ENCODE measurements at regions not wholly inside any gene's neighbourhood (a gene's known extent, or its start where the extent isn't known, plus 50 kb on each side); places are given as distances from the start of the nearest gene placed in this dataset.

DNA sequence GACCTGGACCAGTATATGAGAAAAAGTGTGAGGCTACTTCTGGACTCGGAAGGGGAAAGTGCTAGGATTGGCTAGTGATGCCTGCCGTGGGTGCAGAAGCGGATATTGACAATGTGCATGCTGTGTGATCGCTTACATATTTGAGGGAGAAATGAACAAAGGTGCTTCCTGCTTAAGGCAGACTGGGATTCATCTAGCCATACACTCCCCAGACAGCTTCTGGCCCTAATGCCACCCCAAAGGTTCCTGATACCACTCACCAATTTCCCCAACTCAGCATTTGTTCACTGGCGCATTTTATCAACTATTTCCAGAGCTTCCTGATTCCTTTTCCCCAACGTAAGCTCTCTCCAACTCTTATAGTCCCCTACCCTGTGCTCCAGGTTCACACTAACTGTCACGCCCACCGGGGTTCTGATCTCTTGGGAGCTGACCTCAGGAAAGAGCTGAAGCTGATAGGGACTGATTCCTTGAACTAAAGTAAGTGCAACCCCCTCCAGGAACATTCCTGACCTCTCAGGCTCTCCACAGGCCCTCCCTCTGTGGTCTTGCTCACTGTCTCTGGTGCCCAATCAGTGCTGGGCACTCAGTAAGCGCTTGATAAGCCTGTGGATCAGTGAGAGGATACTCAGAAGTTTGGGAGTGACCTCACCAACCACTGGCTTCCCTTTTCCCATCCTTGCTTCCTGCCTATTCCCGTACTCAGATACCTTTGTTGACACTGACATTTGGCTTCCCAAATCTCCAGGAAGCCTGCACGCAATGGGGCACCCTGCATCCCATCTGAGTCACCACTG, 73.3 kb downstream of the MRPL14 start:
- H3K27me3 Mint-ChIP-seq: peaks cover 3% of the 10 kb centered on the region
- intact Hi-C loops (cut with micrococcal nuclease): no loop called here
- H3K9me3 Mint-ChIP-seq: no peaks in the 10 kb centered on the region
- H3K27ac Mint-ChIP-seq: peak overlapping the region; percentile 61
- H3K4me3 Mint-ChIP-seq: no peak overlapping the region
- peaks cover 74% of the 10 kb centered on the region for H3K4me1 Mint-ChIP-seq (ENCODE audit: low read depth)
- H3K36me3 Mint-ChIP-seq (ENCODE audit: low read depth): no peaks in the 10 kb centered on the region

DNA sequence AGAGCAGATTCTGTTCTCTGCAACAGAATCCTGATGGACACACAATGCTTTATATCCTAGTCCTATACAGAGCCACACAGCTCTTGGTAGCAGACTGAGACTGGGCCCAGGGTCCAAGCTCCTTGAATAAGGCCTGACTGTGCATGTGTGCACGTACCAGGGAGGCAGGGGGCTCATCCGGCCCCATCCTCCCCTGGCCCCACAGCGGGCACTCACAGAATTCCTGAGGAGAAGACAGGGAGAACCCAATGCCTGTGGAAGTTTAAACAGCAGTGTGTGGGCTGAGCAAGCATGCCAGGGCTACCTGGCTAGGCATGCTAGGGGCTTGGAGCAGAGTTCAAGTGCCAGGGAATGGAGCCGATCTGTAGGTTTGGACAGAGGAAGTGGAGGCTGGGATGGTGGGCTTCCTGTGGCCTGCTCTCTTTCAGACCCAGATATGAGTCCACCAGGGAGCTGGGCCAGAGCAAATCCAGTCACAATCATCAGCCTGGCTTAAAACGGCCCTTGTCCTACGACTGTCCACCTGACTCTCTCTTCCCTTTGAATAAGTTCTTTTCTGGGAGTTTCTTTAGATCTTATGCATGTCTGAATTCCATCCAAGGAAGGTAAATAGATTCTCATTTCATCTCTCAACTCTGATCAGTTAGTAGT, 74.0 kb downstream of the MRPL14 start:
- intact Hi-C loops (cut with micrococcal nuclease): no loop called here
- Mint-ChIP-seq H3K4me3 (no peak overlapping the region), H3K27me3 (peaks cover 3% of the 10 kb centered on the region), H3K27ac (peak overlapping the region; percentile 61), H3K36me3 (ENCODE audit: low read depth) (no peaks in the 10 kb centered on the region), H3K9me3 (no peaks in the 10 kb centered on the region), H3K4me1 (ENCODE audit: low read depth) (peaks cover 70% of the 10 kb centered on the region)

DNA sequence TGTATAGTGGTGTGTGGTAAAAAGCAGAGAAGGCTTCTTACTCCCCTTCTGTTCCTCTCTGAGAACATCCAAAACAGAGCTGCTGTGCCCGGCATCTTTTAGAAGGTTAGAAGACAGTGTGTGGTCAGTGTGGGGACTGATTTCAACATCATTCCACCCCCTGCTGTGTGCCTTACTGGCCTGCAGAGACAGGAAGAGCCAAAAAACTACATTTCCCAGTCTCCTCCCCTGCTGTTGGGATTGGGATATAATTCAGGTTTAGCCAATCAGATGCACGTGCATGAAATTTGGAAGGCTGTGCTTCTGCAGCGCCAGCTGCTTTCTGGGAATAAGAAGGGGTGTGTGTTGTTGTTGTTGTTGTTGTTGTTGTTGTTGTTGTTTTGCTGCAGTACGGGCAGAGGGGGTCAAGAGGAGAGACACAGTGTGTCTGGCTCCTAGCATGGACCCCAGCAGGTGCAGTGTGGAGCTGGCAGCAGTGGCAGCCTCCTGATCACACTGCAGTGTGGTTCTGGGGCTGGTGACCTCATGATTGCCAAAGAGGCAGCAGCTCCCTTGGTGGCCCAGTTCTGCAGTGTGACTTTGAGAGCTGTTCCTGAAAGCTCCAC, 74.7 kb downstream of the MRPL14 start:
- no peaks in the 10 kb centered on the region for H3K9me3 Mint-ChIP-seq
- H3K27ac Mint-ChIP-seq: no peak overlapping the region
- intact Hi-C loops (cut with micrococcal nuclease): no loop called here
- H3K36me3 Mint-ChIP-seq (ENCODE audit: low read depth): no peaks in the 10 kb centered on the region
- no peak overlapping the region for H3K4me3 Mint-ChIP-seq
- peaks cover 8% of the 10 kb centered on the region for H3K27me3 Mint-ChIP-seq
- H3K4me1 Mint-ChIP-seq (ENCODE audit: low read depth): peaks cover 64% of the 10 kb centered on the region

DNA sequence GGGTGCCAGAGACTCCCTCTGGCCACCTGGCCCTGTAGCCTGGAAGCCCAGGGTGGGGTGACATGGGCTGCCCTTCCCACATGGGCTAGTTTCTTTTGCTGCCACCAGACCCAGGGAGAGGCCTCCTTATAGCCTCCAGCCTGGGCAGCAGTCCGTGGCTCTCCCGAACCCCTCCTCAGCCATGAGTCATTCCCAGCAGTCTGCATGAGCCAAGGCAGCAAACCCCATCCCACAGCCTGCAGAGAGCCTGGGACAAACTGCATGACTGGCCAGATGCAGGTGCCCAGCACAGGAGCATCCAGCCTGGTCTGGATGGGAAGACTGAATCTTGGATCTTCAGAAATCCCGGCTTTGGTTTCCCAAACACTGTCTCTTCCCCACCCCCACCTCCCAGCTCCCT, 75.7 kb downstream of the MRPL14 start:
- intact Hi-C loops (cut with micrococcal nuclease): no loop called here
- Mint-ChIP-seq H3K9me3 (no peaks in the 10 kb centered on the region), H3K4me3 (no peak overlapping the region), H3K36me3 (ENCODE audit: low read depth) (no peaks in the 10 kb centered on the region), H3K27me3 (peaks cover 13% of the 10 kb centered on the region), H3K4me1 (ENCODE audit: low read depth) (peaks cover 62% of the 10 kb centered on the region), H3K27ac (peak overlapping the region; percentile 63)

DNA sequence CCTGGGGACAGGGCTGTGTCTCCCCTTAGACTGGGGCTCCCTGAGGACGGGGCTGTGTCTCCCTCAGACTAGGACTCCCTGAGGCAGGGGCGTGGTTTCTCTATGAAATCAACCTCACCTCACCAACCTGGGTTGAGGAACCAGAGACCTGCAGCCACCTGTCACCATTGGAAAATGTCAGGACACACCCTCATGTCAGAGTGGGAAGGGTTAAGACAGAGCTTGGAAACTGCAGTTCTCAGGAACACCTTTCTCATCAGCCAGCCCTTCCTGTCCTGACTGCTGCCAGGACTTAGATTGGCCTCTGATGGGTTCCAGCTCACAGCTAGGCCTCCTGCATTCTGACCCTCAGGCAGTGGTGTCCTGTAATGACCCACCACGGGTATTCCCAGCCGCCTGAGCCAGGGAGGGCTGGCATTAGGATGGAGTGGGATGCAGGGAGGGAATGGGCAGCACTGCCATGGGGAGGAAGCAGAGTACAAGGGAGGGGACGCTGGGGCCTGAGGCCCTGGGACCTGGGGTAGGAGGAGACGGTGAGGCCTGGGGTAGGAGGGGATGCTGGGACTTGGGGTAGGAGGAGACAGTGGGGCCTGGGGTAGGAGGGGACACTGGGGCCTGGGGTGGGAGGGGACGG, 76.3 kb downstream of the MRPL14 start:
- H3K27ac Mint-ChIP-seq: peak overlapping the region; percentile 63

DNA sequence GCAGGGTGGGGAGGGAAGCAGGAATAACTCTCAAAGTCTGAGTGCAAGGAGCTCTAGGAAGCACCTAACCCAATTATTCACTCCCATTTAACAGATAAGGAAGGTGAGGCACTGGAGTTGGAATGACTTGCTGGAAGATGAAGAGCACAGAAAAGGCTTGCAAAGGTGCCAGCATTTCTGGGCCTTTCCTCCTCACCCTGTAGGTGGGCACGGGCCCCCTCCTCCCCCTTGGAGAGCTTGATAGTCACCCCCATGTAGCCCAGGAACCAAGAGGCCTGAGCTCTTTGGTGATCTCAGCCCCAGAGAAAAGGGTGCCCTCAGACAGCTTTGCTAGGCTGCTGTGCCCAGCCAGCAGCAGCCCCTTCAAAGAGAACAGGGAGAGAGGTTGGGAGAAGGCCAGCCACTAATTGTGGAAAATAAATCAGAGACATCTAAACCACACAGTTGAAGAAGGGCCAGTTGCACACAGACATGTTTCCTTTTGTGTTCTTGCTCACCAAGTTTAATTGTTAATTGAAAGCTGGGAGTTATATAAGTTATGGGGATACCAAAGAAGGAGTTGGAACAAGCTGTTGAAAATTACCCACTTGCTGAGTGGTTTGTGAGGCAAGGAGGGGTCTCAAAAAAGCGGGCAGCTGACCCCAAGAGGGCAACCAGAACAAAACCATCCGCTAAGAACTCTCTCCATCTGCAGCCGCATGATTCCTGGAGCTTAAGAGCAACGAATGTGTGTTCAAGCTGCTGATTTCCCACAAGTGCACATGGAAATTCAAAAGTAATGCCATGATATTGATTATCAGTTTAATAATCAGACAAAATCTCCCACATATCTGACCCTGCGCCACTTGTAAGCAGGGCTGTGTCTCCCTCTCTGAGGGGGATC, 77.0 kb downstream of the MRPL14 start:
- intact Hi-C loops (cut with micrococcal nuclease): no loop called here
- Mint-ChIP-seq H3K27ac (no peak overlapping the region), H3K9me3 (no peaks in the 10 kb centered on the region), H3K27me3 (peaks cover 13% of the 10 kb centered on the region), H3K4me3 (no peak overlapping the region), H3K4me1 (ENCODE audit: low read depth) (peaks cover 62% of the 10 kb centered on the region), H3K36me3 (ENCODE audit: low read depth) (no peaks in the 10 kb centered on the region)

More for the DNA sequence above, 76.3 kb downstream of the MRPL14 start:
- H3K27me3 Mint-ChIP-seq: peaks cover 13% of the 10 kb centered on the region
- no peaks in the 10 kb centered on the region for H3K36me3 Mint-ChIP-seq (ENCODE audit: low read depth)
- H3K4me3 Mint-ChIP-seq: no peak overlapping the region
- peaks cover 62% of the 10 kb centered on the region for H3K4me1 Mint-ChIP-seq (ENCODE audit: low read depth)
- intact Hi-C loops (cut with micrococcal nuclease): no loop called here
- H3K9me3 Mint-ChIP-seq: no peaks in the 10 kb centered on the region

DNA sequence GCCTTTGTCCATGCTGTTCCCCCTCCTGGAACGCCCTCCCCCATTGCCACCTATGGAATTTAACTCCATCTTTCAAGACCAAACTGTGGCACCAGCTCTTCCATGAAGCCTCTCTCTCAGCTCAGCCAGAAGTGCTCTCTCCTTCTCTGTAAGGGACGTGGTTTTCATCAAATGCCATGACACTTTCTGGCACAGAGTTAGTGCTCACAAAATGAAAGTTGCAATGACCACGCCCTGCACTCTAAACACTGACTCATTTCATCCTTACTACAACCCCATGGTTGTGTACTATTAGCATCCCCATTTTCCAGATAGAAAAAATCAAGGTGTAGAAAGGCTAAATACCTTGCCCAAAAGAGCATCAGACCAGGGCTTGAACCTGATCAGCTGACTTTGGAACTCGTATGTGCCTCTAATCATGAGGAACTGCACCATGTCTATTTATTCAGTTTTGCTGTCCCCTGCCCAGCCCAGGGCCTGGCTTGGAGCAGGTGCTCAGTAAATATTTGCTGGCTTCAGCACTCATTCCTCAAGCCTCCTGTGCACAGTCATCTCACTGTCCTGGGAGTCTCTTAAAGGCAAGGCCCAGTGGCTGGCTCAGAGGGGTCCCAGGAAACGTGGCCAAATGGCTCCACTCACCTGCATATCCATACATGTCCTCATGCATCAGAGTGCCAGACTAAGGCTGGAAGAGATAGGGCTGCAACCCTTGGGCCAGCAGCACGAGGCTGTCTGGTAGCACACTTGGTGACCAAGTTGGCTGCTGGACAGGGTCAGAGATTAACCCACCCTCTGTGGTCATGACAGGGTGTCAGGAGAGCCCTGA, 77.9 kb downstream of the MRPL14 start:
- peaks cover 13% of the 10 kb centered on the region for H3K27me3 Mint-ChIP-seq
- H3K4me3 Mint-ChIP-seq: no peak overlapping the region
- H3K4me1 Mint-ChIP-seq (ENCODE audit: low read depth): peaks cover 55% of the 10 kb centered on the region
- intact Hi-C loops (cut with micrococcal nuclease): no loop called here
- H3K27ac Mint-ChIP-seq: peak overlapping the region; percentile 67
- H3K36me3 Mint-ChIP-seq (ENCODE audit: low read depth): no peaks in the 10 kb centered on the region
- no peaks in the 10 kb centered on the region for H3K9me3 Mint-ChIP-seq

DNA sequence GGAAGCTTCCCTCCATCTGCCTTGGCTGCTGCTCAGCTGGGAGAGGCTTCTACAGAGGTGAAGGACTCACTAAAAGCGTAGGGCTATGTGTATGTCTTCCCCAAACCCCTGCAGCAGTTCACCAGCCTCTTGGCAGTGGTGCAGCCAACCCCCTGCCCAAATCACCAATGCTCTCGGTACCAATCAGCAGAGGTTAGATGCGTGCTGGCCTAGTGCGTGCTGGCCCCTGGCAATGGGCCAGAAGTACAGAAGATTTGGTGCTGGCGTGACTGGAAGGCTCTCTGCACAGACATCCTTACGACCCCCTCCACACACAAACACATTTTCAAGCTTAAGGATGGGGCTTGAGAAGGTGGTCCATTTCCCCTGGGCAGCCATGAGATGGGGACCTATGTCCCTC, 79.0 kb downstream of the MRPL14 start:
- no peak overlapping the region for H3K4me3 Mint-ChIP-seq
- H3K36me3 Mint-ChIP-seq (ENCODE audit: low read depth): no peaks in the 10 kb centered on the region
- intact Hi-C loops (cut with micrococcal nuclease): no loop called here
- peaks cover 50% of the 10 kb centered on the region for H3K4me1 Mint-ChIP-seq (ENCODE audit: low read depth)
- no peaks in the 10 kb centered on the region for H3K9me3 Mint-ChIP-seq
- peaks cover 13% of the 10 kb centered on the region for H3K27me3 Mint-ChIP-seq
- no peak overlapping the region for H3K27ac Mint-ChIP-seq

DNA sequence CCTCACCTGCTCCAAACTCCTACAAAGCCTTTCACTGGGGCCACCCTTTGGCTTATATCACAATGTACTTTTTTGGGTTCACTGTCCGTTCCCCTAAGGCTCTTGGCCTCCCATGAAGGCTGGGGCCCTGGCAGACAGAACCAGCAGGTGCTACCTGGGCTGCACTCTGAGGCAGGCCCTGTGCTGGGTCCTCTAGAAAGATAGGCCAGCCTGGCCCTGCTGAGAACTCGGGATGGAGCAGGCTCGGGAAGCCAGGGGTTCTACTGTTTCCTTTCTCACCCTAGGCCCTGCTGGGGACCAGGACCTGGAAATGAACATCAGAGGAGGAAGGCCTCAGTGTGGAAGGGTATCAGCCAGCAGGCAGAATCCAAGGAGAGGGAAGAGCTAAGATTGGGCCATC, 79.5 kb downstream of the MRPL14 start:
- H3K27ac Mint-ChIP-seq: peak overlapping the region; percentile 26
- no peak overlapping the region for H3K4me3 Mint-ChIP-seq
- no peaks in the 10 kb centered on the region for H3K36me3 Mint-ChIP-seq (ENCODE audit: low read depth)
- H3K27me3 Mint-ChIP-seq: peaks cover 13% of the 10 kb centered on the region
- peaks cover 50% of the 10 kb centered on the region for H3K4me1 Mint-ChIP-seq (ENCODE audit: low read depth)
- intact Hi-C loops (cut with micrococcal nuclease): no loop called here
- H3K9me3 Mint-ChIP-seq: no peaks in the 10 kb centered on the region

DNA sequence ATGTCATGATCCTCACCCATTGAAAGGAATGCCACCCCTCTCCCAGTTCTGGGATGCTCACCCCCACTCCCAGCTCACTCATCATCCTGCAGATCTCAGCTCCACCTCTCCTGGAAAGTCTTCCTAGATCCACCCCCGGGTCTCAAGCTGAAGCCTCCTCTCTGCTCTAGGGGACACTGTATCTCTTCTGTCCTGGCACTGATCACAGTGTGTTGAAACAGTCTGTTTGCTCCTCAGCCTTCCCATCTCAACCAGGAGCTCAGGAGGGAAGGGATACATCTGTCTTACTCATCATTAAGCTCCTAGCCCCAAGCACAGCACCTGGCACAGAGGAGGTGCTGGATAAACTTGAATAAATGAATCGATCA, 80.1 kb downstream of the MRPL14 start:
- Mint-ChIP-seq H3K4me1 (ENCODE audit: low read depth) (peaks cover 50% of the 10 kb centered on the region), H3K27me3 (peaks cover 13% of the 10 kb centered on the region), H3K27ac (peak overlapping the region; percentile 26), H3K9me3 (no peaks in the 10 kb centered on the region), H3K4me3 (no peak overlapping the region), H3K36me3 (ENCODE audit: low read depth) (no peaks in the 10 kb centered on the region)
- intact Hi-C loops (cut with micrococcal nuclease): no loop called here

DNA sequence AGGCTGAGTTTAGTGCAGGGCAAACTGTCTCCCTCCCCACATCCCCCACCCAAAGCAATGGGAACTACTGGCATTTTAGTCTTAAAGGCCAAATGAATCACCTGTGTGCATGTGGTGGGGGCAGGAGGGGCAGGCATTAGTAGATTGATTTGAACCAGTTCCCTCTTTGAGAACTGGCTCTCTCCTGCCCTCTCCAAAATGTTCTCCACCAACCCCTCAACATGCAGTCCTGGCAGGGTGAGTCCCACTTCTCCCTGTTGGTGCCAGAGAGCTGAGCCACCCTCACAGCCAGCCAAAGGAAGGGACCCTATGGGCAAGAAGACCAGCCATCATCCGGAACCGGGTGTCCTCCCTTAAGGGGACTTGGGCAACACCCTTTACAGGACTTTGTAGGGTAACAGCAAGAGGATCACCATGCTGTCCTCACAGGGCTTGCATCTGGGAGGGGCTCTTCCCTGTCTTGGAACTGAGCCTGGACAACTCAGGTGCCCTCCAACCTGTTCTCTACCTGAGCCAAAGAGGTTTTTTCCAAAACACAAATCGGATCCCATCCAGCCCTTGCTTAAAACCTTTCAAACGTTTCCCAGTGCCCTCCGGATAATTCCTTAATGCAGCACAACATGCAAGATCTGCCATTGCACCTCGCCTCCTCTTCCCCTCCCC, 80.6 kb downstream of the MRPL14 start:
- peak overlapping the region; percentile 26 for H3K27ac Mint-ChIP-seq
- peaks cover 13% of the 10 kb centered on the region for H3K27me3 Mint-ChIP-seq
- H3K4me3 Mint-ChIP-seq: no peak overlapping the region
- intact Hi-C loops (cut with micrococcal nuclease): no loop called here
- H3K9me3 Mint-ChIP-seq: no peaks in the 10 kb centered on the region
- no peaks in the 10 kb centered on the region for H3K36me3 Mint-ChIP-seq (ENCODE audit: low read depth)
- peaks cover 50% of the 10 kb centered on the region for H3K4me1 Mint-ChIP-seq (ENCODE audit: low read depth)

DNA sequence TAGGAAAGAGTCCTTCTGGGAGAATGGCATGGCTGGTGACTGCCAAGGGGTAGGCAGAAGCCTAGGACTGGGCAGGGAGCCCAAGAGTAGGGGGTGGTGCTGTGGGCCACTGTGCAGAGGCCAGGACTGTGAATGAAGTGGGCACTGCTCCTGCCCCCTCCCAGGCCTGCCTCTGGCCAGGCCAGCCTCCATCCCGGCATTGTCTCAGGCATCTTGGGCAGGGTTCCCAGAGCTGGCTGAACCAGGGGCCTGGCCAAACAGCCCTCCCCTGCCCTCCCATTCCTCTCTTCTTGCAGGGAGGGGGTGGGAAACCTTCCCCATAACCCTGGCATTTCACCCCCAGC, 81.6 kb downstream of the MRPL14 start:
- H3K4me3 Mint-ChIP-seq: no peak overlapping the region

More for the DNA sequence above, 81.6 kb downstream of the MRPL14 start:
- Mint-ChIP-seq H3K27me3 (peaks cover 13% of the 10 kb centered on the region), H3K36me3 (ENCODE audit: low read depth) (no peaks in the 10 kb centered on the region), H3K27ac (no peak overlapping the region), H3K4me1 (ENCODE audit: low read depth) (peaks cover 50% of the 10 kb centered on the region), H3K9me3 (no peaks in the 10 kb centered on the region)
- intact Hi-C loops (cut with micrococcal nuclease): no loop called here

Data from dendritic cell treated with granulocyte-macrophage colony-stimulating factor and Interleukin-4, amounts not matched to agents 40 ng/mL and 50 ng/mL, for 4 days (primary cell).